Spleen (tissue), 7 donors: ENCODE measurements at regions not wholly inside any gene's neighbourhood (a gene's known extent, or its start where the extent isn't known, plus 50 kb on each side); places are given as distances from the start of the nearest gene placed in this dataset.

Experiments used
- POLR2A ChIP-seq, 3 donors: fragments of 450-650 bp; IDR thresholded peaks; one replicate each; pipeline ENCODE4 v1.5.1; 2017; ENCODE audit warnings: antibody characterized with exemption in 3 of 3, mild to moderate bottlenecking in 1 of 3
- POLR2AphosphoS5 ChIP-seq, 3 donors: sonication (generic); formaldehyde crosslinking; IDR thresholded peaks; one replicate each; pipeline ENCODE4 v1.5.1; 2017; ENCODE audit warnings: antibody characterized with exemption in 3 of 3
- TF ChIP-seq, protein P1 (sequence below), 11 experiments: fragments of 200-600 bp in 7 of 11; fragments of 450-650 bp in 4 of 11; sonication (generic) in 4 of 11; IDR thresholded peaks in 8 of 11; conservative IDR thresholded peaks in 3 of 11; 1 replicate in 7 of 11; 2 replicates in 4 of 11; pipeline versions ENCODE4 v1.4.0 to v1.8.0; 2016 to 2021; ENCODE audit warnings: antibody characterized with exemption in 11 of 11, inconsistent platforms in 4 of 11, mild to moderate bottlenecking in 1 of 11
- donor health status: DM: no; HTN: no; CAD: no; lungs with moderate emphysema.
- donor health status: DM: no; HTN: no; CAD: no.
- donor health status: DM: no; HTN: no; CAD: no.

DNA sequence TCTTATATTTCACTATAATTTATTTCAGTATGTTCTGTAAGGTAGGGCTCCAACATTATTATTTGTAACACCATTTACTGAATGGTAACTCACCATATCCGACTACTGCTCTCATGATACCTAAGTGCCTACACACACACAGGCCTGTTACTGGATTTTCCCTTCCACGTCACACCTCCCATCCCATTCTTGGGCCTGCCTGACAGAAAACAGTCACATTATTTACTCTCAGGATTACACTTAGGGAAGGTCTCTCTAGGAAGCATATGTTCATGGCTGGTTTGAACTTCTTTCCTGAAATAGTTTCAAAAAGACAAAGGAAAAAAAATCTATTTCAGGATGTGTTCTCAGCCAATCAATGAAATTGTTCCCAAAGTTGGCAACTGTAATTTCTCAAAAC is 102.3 kb upstream of the DOCK9 start:
- TF ChIP-seq, protein P1, sequence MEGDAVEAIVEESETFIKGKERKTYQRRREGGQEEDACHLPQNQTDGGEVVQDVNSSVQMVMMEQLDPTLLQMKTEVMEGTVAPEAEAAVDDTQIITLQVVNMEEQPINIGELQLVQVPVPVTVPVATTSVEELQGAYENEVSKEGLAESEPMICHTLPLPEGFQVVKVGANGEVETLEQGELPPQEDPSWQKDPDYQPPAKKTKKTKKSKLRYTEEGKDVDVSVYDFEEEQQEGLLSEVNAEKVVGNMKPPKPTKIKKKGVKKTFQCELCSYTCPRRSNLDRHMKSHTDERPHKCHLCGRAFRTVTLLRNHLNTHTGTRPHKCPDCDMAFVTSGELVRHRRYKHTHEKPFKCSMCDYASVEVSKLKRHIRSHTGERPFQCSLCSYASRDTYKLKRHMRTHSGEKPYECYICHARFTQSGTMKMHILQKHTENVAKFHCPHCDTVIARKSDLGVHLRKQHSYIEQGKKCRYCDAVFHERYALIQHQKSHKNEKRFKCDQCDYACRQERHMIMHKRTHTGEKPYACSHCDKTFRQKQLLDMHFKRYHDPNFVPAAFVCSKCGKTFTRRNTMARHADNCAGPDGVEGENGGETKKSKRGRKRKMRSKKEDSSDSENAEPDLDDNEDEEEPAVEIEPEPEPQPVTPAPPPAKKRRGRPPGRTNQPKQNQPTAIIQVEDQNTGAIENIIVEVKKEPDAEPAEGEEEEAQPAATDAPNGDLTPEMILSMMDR (IDR thresholded peaks at IDR 0.05 in 8 of 11, conservative IDR thresholded peaks at IDR 0.05 in 3 of 11): no peak
- TF ChIP-seq POLR2AphosphoS5 (IDR thresholded peaks at IDR 0.05) (no peak), POLR2A (IDR thresholded peaks at IDR 0.05) (no peak)
